Astrocyte (in vitro differentiated cells and primary cell): ENCODE measurements at regions not wholly inside any gene's neighbourhood (a gene's known extent, or its start where the extent isn't known, plus 50 kb on each side); places are given as distances from the start of the nearest gene placed in this dataset.
"Not testable (repeated sequence)": the region's sequence is repeated elsewhere in the genome, so short reads cannot be mapped to it uniquely, and the experiment has no call there.

ENCODE experiments used
- DNase-seq: peaks from one replicate; pipeline ENCODE4 v3.0.0-alpha.2; 2010; ENCODE audit warnings: low read depth
- FAIRE-seq: peaks from 2 replicates; lab custom pipeline; 2011; peaks lifted over from hg19 to GRCh38; lab: Jason Lieb, UNC
- H2AFZ ChIP-seq: 2 replicates; pipeline ENCODE4 v1.6.0; 2012; ENCODE audit warnings: low read depth, low read length, inconsistent platforms
- H3K27ac ChIP-seq: 2 replicates; pipeline ENCODE4 v1.5.1; 2011; ENCODE audit warnings: low read depth, low read length, inconsistent platforms
- H3K27me3 ChIP-seq: 2 replicates; pipeline ENCODE4 v1.6.0; 2011; ENCODE audit warnings: low read length, inconsistent platforms; ENCODE audit not compliant: insufficient read depth
- H3K36me3 ChIP-seq: 2 replicates; pipeline ENCODE4 v1.5.1; 2011; ENCODE audit warnings: low read length, inconsistent platforms; ENCODE audit not compliant: insufficient read depth
- H3K4me1 ChIP-seq: 2 replicates; pipeline ENCODE4 v1.5.1; 2011; ENCODE audit warnings: low read length, inconsistent platforms; ENCODE audit not compliant: insufficient read depth
- H3K4me2 ChIP-seq: 2 replicates; pipeline ENCODE4 v1.6.0; 2012; ENCODE audit warnings: low read length, inconsistent platforms
- H3K4me3 ChIP-seq: 2 replicates; pipeline ENCODE4 v1.5.1; 2011; ENCODE audit warnings: low read depth, mild to moderate bottlenecking, low read length, inconsistent platforms; ENCODE audit not compliant: insufficient read depth
- H3K79me2 ChIP-seq: 2 replicates; pipeline ENCODE4 v1.6.0; 2012; ENCODE audit warnings: mild to moderate bottlenecking, low read length, inconsistent platforms; ENCODE audit not compliant: insufficient read depth
- H3K9ac ChIP-seq: 2 replicates; pipeline ENCODE4 v1.6.0; 2012; ENCODE audit warnings: mild to moderate bottlenecking, low read length, inconsistent platforms
- H3K9me3 ChIP-seq: 2 replicates; pipeline ENCODE4 v1.5.1; 2012; ENCODE audit warnings: low read depth, mild to moderate bottlenecking, low read length, inconsistent platforms; ENCODE audit not compliant: insufficient read depth
- H4K20me1 ChIP-seq: 2 replicates; pipeline ENCODE4 v1.6.0; 2012; ENCODE audit warnings: low read length, inconsistent platforms; ENCODE audit not compliant: insufficient read depth
- H3K27ac Mint-ChIP-seq: one replicate; pipeline ENCODE4 v1.8.0; 2021; ENCODE audit warnings: mild to moderate bottlenecking, mixed read lengths; ENCODE audit not compliant: unreplicated experiment
- H3K27me3 Mint-ChIP-seq: one replicate; pipeline ENCODE4 v1.8.0; 2021; ENCODE audit warnings: low read depth, mixed read lengths; ENCODE audit not compliant: unreplicated experiment
- H3K36me3 Mint-ChIP-seq: one replicate; pipeline ENCODE4 v1.8.0; 2021; ENCODE audit warnings: low read depth, mixed read lengths; ENCODE audit not compliant: unreplicated experiment
- H3K4me1 Mint-ChIP-seq: one replicate; pipeline ENCODE4 v1.8.0; 2021; ENCODE audit warnings: low read depth, mixed read lengths; ENCODE audit not compliant: unreplicated experiment
- H3K4me3 Mint-ChIP-seq: one replicate; pipeline ENCODE4 v1.8.0; 2021; ENCODE audit warnings: mild to moderate bottlenecking, moderate library complexity, mixed read lengths; ENCODE audit not compliant: unreplicated experiment
- H3K9me3 Mint-ChIP-seq: one replicate; pipeline ENCODE4 v1.8.0; 2021; ENCODE audit warnings: mild to moderate bottlenecking, mixed read lengths; ENCODE audit not compliant: unreplicated experiment
- EZH2 ChIP-seq: IDR thresholded peaks from 2 replicates; pipeline ENCODE4 v1.6.1; 2012; ENCODE audit warnings: mild to moderate bottlenecking, low read length, inconsistent platforms; ENCODE audit not compliant: insufficient read depth
- TF ChIP-seq, protein P1 (sequence below): IDR thresholded peaks from 2 replicates; pipeline ENCODE4 v1.5.1; 2011; ENCODE audit warnings: low read depth, mild to moderate bottlenecking, inconsistent platforms, low read length, moderate library complexity; ENCODE audit not compliant: insufficient read depth

DNA sequence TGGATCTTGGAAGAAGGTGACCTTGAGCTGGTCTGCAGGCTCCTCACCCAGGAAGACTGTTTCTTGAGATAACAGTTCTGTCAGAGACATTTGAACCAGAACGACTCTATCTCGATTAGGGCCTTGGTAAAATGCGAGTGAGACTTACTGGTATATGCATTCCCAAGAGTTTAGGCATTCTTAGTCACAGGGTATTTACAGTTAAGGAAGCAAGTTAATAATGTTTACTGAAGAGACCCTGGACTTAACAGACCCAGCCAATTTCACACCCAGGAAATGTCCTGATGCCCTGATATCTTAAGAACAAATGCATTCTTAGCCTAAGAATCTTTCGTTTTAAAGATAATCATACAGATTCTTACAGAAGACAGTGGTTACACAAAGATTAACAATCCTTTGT is 1867.2 kb upstream of the C9orf72 start:
- Histone ChIP-seq H3K27me3 (no peaks in the 10 kb centered on the region), H3K79me2 (no peaks in the 10 kb centered on the region), H3K4me2 (no peak overlapping the region), H3K9me3 (peaks cover 3% of the 10 kb centered on the region), H3K4me1 (no peaks in the 10 kb centered on the region), H4K20me1 (no peaks in the 10 kb centered on the region), H3K36me3 (no peaks in the 10 kb centered on the region), H2AFZ (no peak overlapping the region), H3K9ac (no peak overlapping the region), H3K4me3 (no peak overlapping the region), H3K27ac (no peak overlapping the region)
- Mint-ChIP-seq H3K4me3 (no peak overlapping the region), H3K27me3 (no peaks in the 10 kb centered on the region), H3K27ac (peak overlapping the region; percentile 90), H3K9me3 (no peaks in the 10 kb centered on the region), H3K36me3 (no peaks in the 10 kb centered on the region), H3K4me1 (peaks cover 42% of the 10 kb centered on the region)
- FAIRE-seq (no peak), DNase-seq (no peak)
- TF ChIP-seq EZH2, result no peak
- TF ChIP-seq, protein P1, sequence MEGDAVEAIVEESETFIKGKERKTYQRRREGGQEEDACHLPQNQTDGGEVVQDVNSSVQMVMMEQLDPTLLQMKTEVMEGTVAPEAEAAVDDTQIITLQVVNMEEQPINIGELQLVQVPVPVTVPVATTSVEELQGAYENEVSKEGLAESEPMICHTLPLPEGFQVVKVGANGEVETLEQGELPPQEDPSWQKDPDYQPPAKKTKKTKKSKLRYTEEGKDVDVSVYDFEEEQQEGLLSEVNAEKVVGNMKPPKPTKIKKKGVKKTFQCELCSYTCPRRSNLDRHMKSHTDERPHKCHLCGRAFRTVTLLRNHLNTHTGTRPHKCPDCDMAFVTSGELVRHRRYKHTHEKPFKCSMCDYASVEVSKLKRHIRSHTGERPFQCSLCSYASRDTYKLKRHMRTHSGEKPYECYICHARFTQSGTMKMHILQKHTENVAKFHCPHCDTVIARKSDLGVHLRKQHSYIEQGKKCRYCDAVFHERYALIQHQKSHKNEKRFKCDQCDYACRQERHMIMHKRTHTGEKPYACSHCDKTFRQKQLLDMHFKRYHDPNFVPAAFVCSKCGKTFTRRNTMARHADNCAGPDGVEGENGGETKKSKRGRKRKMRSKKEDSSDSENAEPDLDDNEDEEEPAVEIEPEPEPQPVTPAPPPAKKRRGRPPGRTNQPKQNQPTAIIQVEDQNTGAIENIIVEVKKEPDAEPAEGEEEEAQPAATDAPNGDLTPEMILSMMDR, result no peak

DNA sequence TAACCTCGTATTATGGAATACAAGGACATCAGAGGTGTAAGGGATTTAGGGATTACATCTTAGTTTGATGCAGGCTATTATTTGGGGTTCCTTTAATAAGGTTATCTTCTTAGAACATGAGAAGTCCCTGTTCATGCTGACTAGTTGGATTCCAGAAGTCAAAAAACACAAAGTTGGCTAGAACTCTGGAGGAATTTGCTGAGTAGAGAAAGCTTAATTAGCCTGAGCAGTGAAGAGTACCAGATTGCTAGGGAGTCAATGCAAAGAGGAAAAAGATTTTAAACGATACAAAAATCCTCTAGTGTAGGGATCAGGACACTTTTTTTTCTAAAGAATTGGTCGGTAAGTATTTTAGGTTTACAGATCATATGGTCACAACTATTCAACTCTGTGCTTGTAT is 1872.5 kb upstream of the C9orf72 start:
- DNase-seq (no peak), FAIRE-seq (no peak)
- Histone ChIP-seq H3K4me1 (no peaks in the 10 kb centered on the region), H3K79me2 (no peaks in the 10 kb centered on the region), H3K4me2 (no peak overlapping the region), H3K9ac (no peak overlapping the region), H3K36me3 (no peaks in the 10 kb centered on the region), H3K27ac (no peak overlapping the region), H3K9me3 (no peaks in the 10 kb centered on the region), H4K20me1 (no peaks in the 10 kb centered on the region), H3K4me3 (no peak overlapping the region), H3K27me3 (no peaks in the 10 kb centered on the region), H2AFZ (no peak overlapping the region)
- H3K9me3 Mint-ChIP-seq, result no peaks in the 10 kb centered on the region
- H3K4me3 Mint-ChIP-seq, result no peak overlapping the region
- no peak overlapping the region for H3K27ac Mint-ChIP-seq
- H3K36me3 Mint-ChIP-seq, result no peaks in the 10 kb centered on the region
- no peak for TF ChIP-seq EZH2
- TF ChIP-seq, protein P1, result no peak
- no peaks in the 10 kb centered on the region for H3K27me3 Mint-ChIP-seq
- H3K4me1 Mint-ChIP-seq, result peaks cover 13% of the 10 kb centered on the region

DNA sequence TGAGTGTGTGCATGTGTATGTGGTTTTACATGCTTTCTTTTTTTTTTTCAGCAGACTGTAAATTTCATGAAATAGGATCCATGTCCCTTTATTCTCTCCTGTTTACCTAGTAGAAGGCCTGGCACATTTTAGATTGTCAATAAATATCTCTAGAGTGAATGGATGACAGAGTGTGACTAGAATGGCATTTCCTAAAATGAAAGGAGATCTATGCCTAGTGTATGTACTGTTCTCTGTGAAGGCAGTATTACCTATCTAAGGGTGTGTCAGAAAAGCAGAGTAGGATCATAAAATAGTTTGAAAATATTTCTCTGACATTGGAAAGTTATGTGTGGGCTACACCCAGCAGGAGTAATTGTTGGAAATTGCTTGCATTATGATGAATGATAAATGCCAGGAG is 1876.0 kb upstream of the C9orf72 start:
- no peaks in the 10 kb centered on the region for H4K20me1 ChIP-seq
- no peak overlapping the region for H3K4me3 ChIP-seq
- TF ChIP-seq EZH2, result no peak
- TF ChIP-seq, protein P1, result no peak
- Mint-ChIP-seq H3K27ac (no peak overlapping the region), H3K4me1 (peaks cover 2% of the 10 kb centered on the region), H3K4me3 (no peak overlapping the region), H3K27me3 (no peaks in the 10 kb centered on the region), H3K36me3 (no peaks in the 10 kb centered on the region), H3K9me3 (peaks cover 1% of the 10 kb centered on the region)
- no peak for DNase-seq
- no peaks in the 10 kb centered on the region for H3K4me1 ChIP-seq
- no peaks in the 10 kb centered on the region for H3K79me2 ChIP-seq
- no peak for FAIRE-seq
- H3K9ac ChIP-seq, result no peak overlapping the region
- H3K36me3 ChIP-seq, result no peaks in the 10 kb centered on the region
- no peak overlapping the region for H3K27ac ChIP-seq
- no peaks in the 10 kb centered on the region for H3K27me3 ChIP-seq
- no peak overlapping the region for H2AFZ ChIP-seq
- H3K4me2 ChIP-seq, result no peak overlapping the region
- no peaks in the 10 kb centered on the region for H3K9me3 ChIP-seq

DNA sequence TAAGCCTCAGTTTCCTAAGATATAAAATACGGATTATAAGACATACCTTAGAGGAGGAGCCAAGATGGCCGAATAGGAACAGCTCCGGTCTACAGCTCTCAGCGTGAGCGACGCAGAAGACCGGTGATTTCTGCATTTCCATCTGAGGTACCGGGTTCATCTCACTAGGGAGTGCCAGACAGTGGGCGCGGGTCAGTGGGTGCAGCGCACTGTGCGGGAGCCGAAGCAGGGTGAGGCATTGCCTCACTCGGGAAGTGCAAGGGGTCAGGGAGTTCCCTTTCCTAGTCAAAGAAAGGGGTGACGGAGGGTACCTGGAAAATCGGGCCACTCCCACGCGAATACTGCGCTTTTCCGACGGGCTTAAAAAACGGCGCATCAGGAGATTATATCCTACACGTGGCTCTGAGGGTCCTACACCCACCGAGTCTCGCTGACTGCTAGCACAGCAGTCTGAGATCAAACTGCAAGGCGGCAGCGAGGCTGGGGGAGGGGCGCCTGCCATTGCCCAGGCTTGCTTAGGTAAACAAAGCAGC is 1877.1 kb upstream of the C9orf72 start:
- H3K9ac ChIP-seq, H3K27me3 Mint-ChIP-seq, H3K36me3 ChIP-seq, H2AFZ ChIP-seq, H3K79me2 ChIP-seq, H3K4me1 ChIP-seq, H3K4me1 Mint-ChIP-seq, H4K20me1 ChIP-seq, H3K9me3 ChIP-seq, DNase-seq, H3K4me3 Mint-ChIP-seq, H3K9me3 Mint-ChIP-seq, H3K4me3 ChIP-seq, H3K27me3 ChIP-seq, H3K4me2 ChIP-seq, H3K27ac Mint-ChIP-seq, FAIRE-seq, H3K27ac ChIP-seq, H3K36me3 Mint-ChIP-seq: not testable (repeated sequence)
